Vagina (tissue), 2 donors: ENCODE measurements at regions not wholly inside any gene's neighbourhood (a gene's known extent, or its start where the extent isn't known, plus 50 kb on each side); places are given as distances from the start of the nearest gene placed in this dataset.

Experiments used
- DNase-seq, 2 donors: peaks; one replicate each; pipeline ENCODE4 v3.0.0-alpha.2; 2017; ENCODE audit errors: extremely low spot score in 2 of 2
- H3K27ac ChIP-seq: fragments of 200-600 bp; sonication (generic); one replicate; pipeline ENCODE4 v1.5.1; 2019
- H3K27me3 ChIP-seq: fragments of 200-600 bp; sonication (generic); one replicate; pipeline ENCODE4 v1.5.1; 2019
- H3K36me3 ChIP-seq, 2 donors: fragments of 200-600 bp; sonication (generic); one replicate each; pipeline ENCODE4 v1.5.1; 2017 to 2019
- H3K4me1 ChIP-seq: fragments of 200-600 bp; sonication (generic); one replicate; pipeline ENCODE4 v1.5.1; 2019
- H3K4me3 ChIP-seq, 2 donors: fragments of 200-600 bp; sonication (generic); 1 replicate in 1 of 2; 2 replicates in 1 of 2; pipeline ENCODE4 v1.5.1; 2016 to 2019
- H3K9me3 ChIP-seq: fragments of 200-600 bp; sonication (generic); one replicate; pipeline ENCODE4 v1.5.1; 2019
- POLR2A ChIP-seq, 2 donors: fragments of 450-650 bp; IDR thresholded peaks; one replicate each; pipeline ENCODE4 v1.6.1; 2017; ENCODE audit warnings: antibody characterized with exemption in 2 of 2, mild to moderate bottlenecking in 2 of 2, moderate library complexity in 2 of 2
- POLR2AphosphoS5 ChIP-seq, 2 donors: sonication (generic); formaldehyde crosslinking; IDR thresholded peaks; one replicate each; pipeline ENCODE4 v1.9.0; 2017; ENCODE audit warnings: antibody characterized with exemption in 2 of 2, mild to moderate bottlenecking in 2 of 2, low read depth in 1 of 2; ENCODE audit not compliant: insufficient read depth in 1 of 2
- intact Hi-C: fragments of 100-400 bp; cut with DNase I; formaldehyde crosslinking; loops from one replicate; pipeline ENCODE4 v1.15.1; 2023
- TF ChIP-seq, protein P1 (sequence below), 3 experiments: fragments of 450-650 bp in 2 of 3; fragments of 200-600 bp in 1 of 3; sonication (generic) in 1 of 3; IDR thresholded peaks; one replicate each; pipeline ENCODE4 v1.5.1; 2017 to 2019; ENCODE audit warnings: antibody characterized with exemption in 3 of 3, mild to moderate bottlenecking in 2 of 3, moderate library complexity in 2 of 3

DNA sequence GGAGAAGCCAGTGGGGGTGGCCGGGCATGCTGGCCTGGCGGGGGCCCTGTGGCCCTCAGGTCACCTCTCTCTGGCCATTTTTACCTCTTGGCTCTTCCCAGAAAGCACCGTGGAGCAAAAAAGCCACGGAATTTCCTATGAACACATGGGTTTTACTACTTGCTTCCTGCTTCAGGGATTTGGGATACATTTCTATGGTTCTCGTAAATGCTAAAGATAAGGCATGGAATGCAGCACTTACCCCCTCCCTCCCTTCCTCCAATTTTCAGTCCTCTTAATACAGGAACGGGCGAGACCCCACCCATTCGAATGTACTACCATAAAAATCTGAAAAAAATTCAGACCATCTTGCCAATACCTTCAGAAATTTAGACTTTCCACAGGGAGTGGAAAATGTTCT, 279.7 kb downstream of the ARHGAP12 start:
- intact Hi-C loops = no loop called here
- DNase-seq = no peak
- Histone ChIP-seq H3K4me1 (peaks cover 27% of the 10 kb centered on the region), H3K9me3 (no peaks in the 10 kb centered on the region), H3K4me3 (no peak overlapping the region), H3K27ac (peak overlapping the region; percentile 92), H3K27me3 (no peaks in the 10 kb centered on the region), H3K36me3 (no peaks in the 10 kb centered on the region)
- TF ChIP-seq POLR2AphosphoS5 (IDR thresholded peaks at IDR 0.05; ENCODE audit: insufficient read depth in 1 of 2, low read depth in 1 of 2) (no peak), POLR2A (IDR thresholded peaks at IDR 0.05) (no peak)
- TF ChIP-seq, protein P1, sequence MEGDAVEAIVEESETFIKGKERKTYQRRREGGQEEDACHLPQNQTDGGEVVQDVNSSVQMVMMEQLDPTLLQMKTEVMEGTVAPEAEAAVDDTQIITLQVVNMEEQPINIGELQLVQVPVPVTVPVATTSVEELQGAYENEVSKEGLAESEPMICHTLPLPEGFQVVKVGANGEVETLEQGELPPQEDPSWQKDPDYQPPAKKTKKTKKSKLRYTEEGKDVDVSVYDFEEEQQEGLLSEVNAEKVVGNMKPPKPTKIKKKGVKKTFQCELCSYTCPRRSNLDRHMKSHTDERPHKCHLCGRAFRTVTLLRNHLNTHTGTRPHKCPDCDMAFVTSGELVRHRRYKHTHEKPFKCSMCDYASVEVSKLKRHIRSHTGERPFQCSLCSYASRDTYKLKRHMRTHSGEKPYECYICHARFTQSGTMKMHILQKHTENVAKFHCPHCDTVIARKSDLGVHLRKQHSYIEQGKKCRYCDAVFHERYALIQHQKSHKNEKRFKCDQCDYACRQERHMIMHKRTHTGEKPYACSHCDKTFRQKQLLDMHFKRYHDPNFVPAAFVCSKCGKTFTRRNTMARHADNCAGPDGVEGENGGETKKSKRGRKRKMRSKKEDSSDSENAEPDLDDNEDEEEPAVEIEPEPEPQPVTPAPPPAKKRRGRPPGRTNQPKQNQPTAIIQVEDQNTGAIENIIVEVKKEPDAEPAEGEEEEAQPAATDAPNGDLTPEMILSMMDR (IDR thresholded peaks at IDR 0.05) = no peak

DNA sequence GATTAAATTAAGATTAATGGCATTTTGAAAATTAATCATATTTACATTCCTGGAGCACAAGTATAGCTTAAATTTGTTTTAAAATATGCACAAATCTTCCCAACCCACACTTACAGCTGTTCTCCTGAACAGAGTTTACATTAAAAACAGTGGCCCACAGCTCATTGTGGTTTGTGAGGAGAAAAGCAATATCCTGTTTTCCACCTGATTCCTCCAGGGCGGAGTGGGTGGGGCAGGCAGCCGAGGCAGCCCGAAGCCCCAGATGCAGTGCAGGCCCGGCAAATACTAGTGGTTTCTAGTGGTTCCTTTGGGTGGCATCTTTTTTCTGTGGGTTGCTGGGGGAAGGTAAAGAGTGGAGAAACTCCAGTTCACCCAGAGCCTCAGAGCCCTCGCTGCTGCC, 280.8 kb downstream of the ARHGAP12 start:
- no peak for DNase-seq
- intact Hi-C loops = no loop called here

DNA sequence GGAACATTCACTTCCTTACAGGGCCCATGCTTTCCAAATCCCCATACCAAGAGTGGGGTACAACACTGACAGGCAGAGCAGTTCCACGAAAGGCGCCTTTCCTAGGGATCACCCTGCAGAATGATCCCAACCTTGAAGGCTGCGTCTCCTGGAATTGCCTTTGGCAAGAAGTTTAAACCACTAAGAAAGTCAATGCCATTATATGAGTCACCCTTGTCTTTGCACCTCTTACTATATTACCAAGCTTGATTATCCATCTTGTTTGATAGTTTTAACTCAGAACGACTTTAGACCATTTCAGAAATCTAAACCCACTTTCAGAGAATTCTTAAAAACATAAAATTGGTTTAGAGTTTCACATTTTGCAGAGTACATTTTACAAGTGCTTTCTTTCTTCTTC, 282.1 kb downstream of the ARHGAP12 start:
- H3K27me3 ChIP-seq = no peaks in the 10 kb centered on the region
- no peak overlapping the region for H3K27ac ChIP-seq
- TF ChIP-seq POLR2AphosphoS5 (IDR thresholded peaks at IDR 0.05; ENCODE audit: insufficient read depth in 1 of 2, low read depth in 1 of 2) (no peak), POLR2A (IDR thresholded peaks at IDR 0.05) (no peak)
- TF ChIP-seq, protein P1 (IDR thresholded peaks at IDR 0.05) = no peak
- DNase-seq = no peak
- no peak overlapping the region for H3K4me3 ChIP-seq
- intact Hi-C loops = no loop called here
- no peaks in the 10 kb centered on the region for H3K9me3 ChIP-seq
- H3K36me3 ChIP-seq = no peaks in the 10 kb centered on the region
- H3K4me1 ChIP-seq = peaks cover 27% of the 10 kb centered on the region

More for the DNA sequence above, 280.8 kb downstream of the ARHGAP12 start:
- Histone ChIP-seq H3K27me3 (no peaks in the 10 kb centered on the region), H3K36me3 (no peaks in the 10 kb centered on the region), H3K4me1 (peaks cover 27% of the 10 kb centered on the region), H3K27ac (peak overlapping the region; percentile 92), H3K4me3 (no peak overlapping the region), H3K9me3 (no peaks in the 10 kb centered on the region)
- no peak for TF ChIP-seq POLR2A (IDR thresholded peaks at IDR 0.05)
- TF ChIP-seq, protein P1 (IDR thresholded peaks at IDR 0.05) = no peak

DNA sequence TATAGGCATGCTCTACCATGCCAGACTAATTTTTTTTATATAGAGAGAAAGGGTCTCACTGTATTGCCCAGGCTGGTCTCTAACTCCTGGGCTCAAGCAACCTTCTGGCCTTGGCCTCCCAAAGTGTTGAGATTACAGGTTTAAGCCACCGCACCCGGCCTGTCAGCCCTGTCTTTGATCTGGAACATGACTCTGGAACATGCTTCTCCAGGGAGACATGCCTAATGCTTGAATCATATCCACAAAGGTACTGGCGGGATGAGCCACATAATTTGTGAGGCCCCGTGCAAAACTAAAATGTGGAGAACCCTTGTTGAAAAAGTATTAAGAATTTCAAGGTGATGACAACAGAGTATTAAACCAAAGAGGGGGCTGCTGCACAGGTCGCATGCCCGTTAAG, 282.8 kb downstream of the ARHGAP12 start:
- H3K4me1 ChIP-seq = peaks cover 27% of the 10 kb centered on the region
- no peak overlapping the region for H3K4me3 ChIP-seq
- DNase-seq = no peak
- H3K27ac ChIP-seq = peak overlapping the region; percentile 60
- TF ChIP-seq POLR2A (IDR thresholded peaks at IDR 0.05) (no peak), POLR2AphosphoS5 (IDR thresholded peaks at IDR 0.05; ENCODE audit: insufficient read depth in 1 of 2, low read depth in 1 of 2) (no peak)
- TF ChIP-seq, protein P1 (IDR thresholded peaks at IDR 0.05) = no peak
- no peaks in the 10 kb centered on the region for H3K36me3 ChIP-seq
- no peaks in the 10 kb centered on the region for H3K9me3 ChIP-seq
- H3K27me3 ChIP-seq = no peaks in the 10 kb centered on the region
- intact Hi-C loops = no loop called here

DNA sequence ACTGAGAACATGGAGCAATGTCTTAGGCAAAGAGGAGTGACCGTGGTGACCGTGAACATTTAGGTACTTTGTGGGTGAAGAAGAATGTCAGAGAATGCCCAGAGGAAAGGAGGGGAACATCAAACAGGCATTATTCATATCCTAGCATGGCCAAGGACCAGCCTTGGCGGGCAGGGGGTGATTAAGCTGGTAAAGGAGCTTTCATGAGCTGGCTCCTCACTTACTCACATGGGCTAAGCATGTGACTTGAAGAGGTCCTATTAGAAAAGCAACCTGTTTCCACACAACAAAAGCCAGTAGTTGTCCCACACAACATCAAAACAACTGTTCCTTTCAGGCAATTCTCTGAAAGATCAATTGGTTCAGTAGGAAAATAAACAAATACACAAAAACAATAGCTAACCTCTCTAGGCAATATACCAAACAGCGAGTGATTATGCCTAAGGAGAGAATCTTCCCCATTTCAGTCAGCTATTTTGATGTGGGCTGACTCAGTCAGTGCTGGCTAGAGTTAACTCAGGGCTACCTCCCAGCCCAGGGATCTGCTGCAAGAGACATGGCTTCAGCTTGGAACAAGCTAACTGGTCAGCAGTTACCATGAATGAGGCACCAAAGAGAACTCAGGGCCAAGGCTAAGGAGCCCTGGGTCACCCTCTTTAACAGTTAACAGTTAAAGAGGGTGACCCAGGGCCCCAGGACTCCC, 283.5 kb downstream of the ARHGAP12 start:
- TF ChIP-seq POLR2AphosphoS5 (IDR thresholded peaks at IDR 0.05; ENCODE audit: insufficient read depth in 1 of 2, low read depth in 1 of 2) (no peak), POLR2A (IDR thresholded peaks at IDR 0.05) (no peak)
- TF ChIP-seq, protein P1 (IDR thresholded peaks at IDR 0.05) = no peak
- no peak for DNase-seq
- H3K9me3 ChIP-seq = no peaks in the 10 kb centered on the region
- intact Hi-C loops = no loop called here
- peak overlapping the region; percentile 60 for H3K27ac ChIP-seq
- H3K27me3 ChIP-seq = no peaks in the 10 kb centered on the region
- H3K4me3 ChIP-seq = no peak overlapping the region
- peaks cover 27% of the 10 kb centered on the region for H3K4me1 ChIP-seq
- no peaks in the 10 kb centered on the region for H3K36me3 ChIP-seq
